Mammary epithelial cell (primary cell): ENCODE measurements at regions not wholly inside any gene's neighbourhood (a gene's known extent, or its start where the extent isn't known, plus 50 kb on each side); places are given as distances from the start of the nearest gene placed in this dataset.

ENCODE experiments used
- EZH2 ChIP-seq: IDR thresholded peaks from 2 replicates; pipeline ENCODE4 v1.6.1; 2012; ENCODE audit warnings: low read length, inconsistent platforms, borderline replicate concordance
- TF ChIP-seq, protein P1 (sequence below), 2 donors: IDR thresholded peaks in 1 of 2; conservative IDR thresholded peaks in 1 of 2; 2 replicates each; pipeline ENCODE4 v1.5.1; 2011 to 2012; ENCODE audit warnings: inconsistent platforms in 2 of 2, low read length in 2 of 2, mild to moderate bottlenecking in 2 of 2, control low read depth in 1 of 2, low read depth in 1 of 2; ENCODE audit not compliant: insufficient read depth in 1 of 2; ENCODE audit errors: extremely low read depth in 1 of 2

- TF ChIP-seq, protein P1, sequence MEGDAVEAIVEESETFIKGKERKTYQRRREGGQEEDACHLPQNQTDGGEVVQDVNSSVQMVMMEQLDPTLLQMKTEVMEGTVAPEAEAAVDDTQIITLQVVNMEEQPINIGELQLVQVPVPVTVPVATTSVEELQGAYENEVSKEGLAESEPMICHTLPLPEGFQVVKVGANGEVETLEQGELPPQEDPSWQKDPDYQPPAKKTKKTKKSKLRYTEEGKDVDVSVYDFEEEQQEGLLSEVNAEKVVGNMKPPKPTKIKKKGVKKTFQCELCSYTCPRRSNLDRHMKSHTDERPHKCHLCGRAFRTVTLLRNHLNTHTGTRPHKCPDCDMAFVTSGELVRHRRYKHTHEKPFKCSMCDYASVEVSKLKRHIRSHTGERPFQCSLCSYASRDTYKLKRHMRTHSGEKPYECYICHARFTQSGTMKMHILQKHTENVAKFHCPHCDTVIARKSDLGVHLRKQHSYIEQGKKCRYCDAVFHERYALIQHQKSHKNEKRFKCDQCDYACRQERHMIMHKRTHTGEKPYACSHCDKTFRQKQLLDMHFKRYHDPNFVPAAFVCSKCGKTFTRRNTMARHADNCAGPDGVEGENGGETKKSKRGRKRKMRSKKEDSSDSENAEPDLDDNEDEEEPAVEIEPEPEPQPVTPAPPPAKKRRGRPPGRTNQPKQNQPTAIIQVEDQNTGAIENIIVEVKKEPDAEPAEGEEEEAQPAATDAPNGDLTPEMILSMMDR (conservative IDR thresholded peaks at IDR 0.05 in 1 of 2, IDR thresholded peaks at IDR 0.05 in 1 of 2; ENCODE audit: extremely low read depth in 1 of 2, insufficient read depth in 1 of 2, low read depth in 1 of 2, low read length in 2 of 2) = no peak
- TF ChIP-seq EZH2 = no peak
Observed at GRCh38 chr18:2204736-2205135, 366.6 kb downstream of the METTL4 start.
